ENCODE measurements at regions not wholly inside any gene's neighbourhood (a gene's known extent, or its start where the extent isn't known, plus 50 kb on each side); places are given as distances from the start of the nearest gene placed in this dataset.
A peak's percentile ranks its signal among the peaks of the same experiment; 100 is the strongest.

GRCh38 chr12:98439981-98440581, 75.3 kb upstream of the TMPO start:
- H3K27me3 ChIP-seq: no peaks in the 10 kb centered on the region
- DNase-seq (ENCODE audit: low spot score in 2 of 2): peak; percentile 44 to 85
- no peaks in the 10 kb centered on the region for H3K36me3 ChIP-seq
- H3K4me3 ChIP-seq: no peak overlapping the region
- intact Hi-C loops (cut with DNase I): no loop called here
- no peaks in the 10 kb centered on the region for H3K4me1 ChIP-seq
- H3K27ac ChIP-seq: peak overlapping the region in 1 of 2 donors; percentile 53
- peaks cover 0 to under 1% of the 10 kb centered on the region in 2 donors for H3K9me3 ChIP-seq
- TF ChIP-seq, protein P1, sequence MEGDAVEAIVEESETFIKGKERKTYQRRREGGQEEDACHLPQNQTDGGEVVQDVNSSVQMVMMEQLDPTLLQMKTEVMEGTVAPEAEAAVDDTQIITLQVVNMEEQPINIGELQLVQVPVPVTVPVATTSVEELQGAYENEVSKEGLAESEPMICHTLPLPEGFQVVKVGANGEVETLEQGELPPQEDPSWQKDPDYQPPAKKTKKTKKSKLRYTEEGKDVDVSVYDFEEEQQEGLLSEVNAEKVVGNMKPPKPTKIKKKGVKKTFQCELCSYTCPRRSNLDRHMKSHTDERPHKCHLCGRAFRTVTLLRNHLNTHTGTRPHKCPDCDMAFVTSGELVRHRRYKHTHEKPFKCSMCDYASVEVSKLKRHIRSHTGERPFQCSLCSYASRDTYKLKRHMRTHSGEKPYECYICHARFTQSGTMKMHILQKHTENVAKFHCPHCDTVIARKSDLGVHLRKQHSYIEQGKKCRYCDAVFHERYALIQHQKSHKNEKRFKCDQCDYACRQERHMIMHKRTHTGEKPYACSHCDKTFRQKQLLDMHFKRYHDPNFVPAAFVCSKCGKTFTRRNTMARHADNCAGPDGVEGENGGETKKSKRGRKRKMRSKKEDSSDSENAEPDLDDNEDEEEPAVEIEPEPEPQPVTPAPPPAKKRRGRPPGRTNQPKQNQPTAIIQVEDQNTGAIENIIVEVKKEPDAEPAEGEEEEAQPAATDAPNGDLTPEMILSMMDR (IDR thresholded peaks at IDR 0.05): no peak

GRCh38 chr12:98446060-98446459, 69.3 kb upstream of the TMPO start:
- H3K27me3 ChIP-seq: no peaks in the 10 kb centered on the region
- H3K36me3 ChIP-seq: no peaks in the 10 kb centered on the region
- no peak for DNase-seq (ENCODE audit: low spot score in 2 of 2)
- no peaks in the 10 kb centered on the region for H3K4me1 ChIP-seq
- no peak overlapping the region for H3K4me3 ChIP-seq
- TF ChIP-seq, protein P1 (IDR thresholded peaks at IDR 0.05): no peak
- intact Hi-C loops (cut with DNase I): no loop called here
- no peak overlapping the region for H3K27ac ChIP-seq
- H3K9me3 ChIP-seq: no peaks in the 10 kb centered on the region

- Histone ChIP-seq H3K27me3 (no peaks in the 10 kb centered on the region), H3K4me1 (no peaks in the 10 kb centered on the region), H3K4me3 (no peak overlapping the region), H3K9me3 (no peaks in the 10 kb centered on the region), H3K36me3 (no peaks in the 10 kb centered on the region), H3K27ac (no peak overlapping the region)
- intact Hi-C loops (cut with DNase I): no loop called here
- TF ChIP-seq, protein P1 (IDR thresholded peaks at IDR 0.05): no peak
- DNase-seq (ENCODE audit: low spot score in 2 of 2): no peak
Observed at GRCh38 chr12:98446682-98447081, 68.7 kb upstream of the TMPO start.

DNA sequence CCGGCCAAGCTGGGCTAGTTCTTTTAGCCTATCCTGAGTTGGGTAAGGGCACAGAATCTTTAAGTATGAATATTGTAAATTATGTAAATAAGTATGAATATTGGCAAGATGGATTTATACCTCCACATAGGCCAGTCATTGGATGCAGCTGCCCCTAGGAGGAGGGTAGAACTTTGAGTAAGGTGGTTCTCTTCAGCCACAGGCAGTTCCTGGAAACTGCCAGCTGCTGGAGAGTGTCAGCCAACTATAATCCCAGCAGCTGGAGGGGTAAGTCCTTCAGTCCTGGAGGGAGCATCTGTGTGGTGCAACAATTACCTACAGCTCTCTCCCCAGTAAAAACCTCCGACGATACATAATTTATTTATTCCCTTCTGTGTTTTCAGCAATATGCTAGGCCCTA, 65.8 kb upstream of the TMPO start:
- no peak overlapping the region for H3K4me3 ChIP-seq
- no peak overlapping the region for H3K27ac ChIP-seq
- H3K4me1 ChIP-seq: no peaks in the 10 kb centered on the region
- no peaks in the 10 kb centered on the region for H3K36me3 ChIP-seq
- H3K9me3 ChIP-seq: no peaks in the 10 kb centered on the region
- no peak for DNase-seq (ENCODE audit: low spot score in 2 of 2)
- intact Hi-C loops (cut with DNase I): no loop called here
- no peaks in the 10 kb centered on the region for H3K27me3 ChIP-seq
- TF ChIP-seq, protein P1 (IDR thresholded peaks at IDR 0.05): no peak

- Histone ChIP-seq H3K4me3 (no peak overlapping the region), H3K27ac (no peak overlapping the region), H3K27me3 (no peaks in the 10 kb centered on the region), H3K9me3 (no peaks in the 10 kb centered on the region), H3K36me3 (no peaks in the 10 kb centered on the region), H3K4me1 (peaks cover 0 to 7% of the 10 kb centered on the region in 2 donors)
- no peak for DNase-seq (ENCODE audit: low spot score in 2 of 2)
- intact Hi-C loops (cut with DNase I): no loop called here
- TF ChIP-seq, protein P1 (IDR thresholded peaks at IDR 0.05): no peak
Observed at GRCh38 chr12:98453070-98453469, 62.3 kb upstream of the TMPO start.

DNA sequence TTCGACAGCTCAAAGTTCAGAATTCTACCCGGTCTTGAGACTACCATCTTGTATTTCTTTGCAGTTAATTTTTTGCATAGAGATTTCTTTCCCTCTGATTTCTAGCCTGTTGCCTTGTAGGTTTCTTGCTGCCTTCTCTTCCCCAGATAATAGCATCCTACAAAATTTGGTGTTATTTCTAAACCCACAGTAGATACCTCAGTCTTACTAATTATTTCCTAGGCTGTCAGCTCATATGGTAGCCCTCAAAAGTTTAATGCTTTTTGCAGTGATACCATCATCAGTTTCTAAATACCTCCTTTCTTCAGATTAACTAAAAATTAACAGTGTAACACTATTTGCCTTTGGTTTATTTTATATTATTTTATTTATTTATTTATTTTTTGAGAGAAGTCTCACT, 61.9 kb upstream of the TMPO start:
- no peak for DNase-seq (ENCODE audit: low spot score in 2 of 2)
- Histone ChIP-seq H3K9me3 (no peaks in the 10 kb centered on the region), H3K4me3 (no peak overlapping the region), H3K4me1 (peaks cover 0 to 7% of the 10 kb centered on the region in 2 donors), H3K36me3 (no peaks in the 10 kb centered on the region), H3K27me3 (no peaks in the 10 kb centered on the region), H3K27ac (no peak overlapping the region)
- intact Hi-C loops (cut with DNase I): no loop called here
- TF ChIP-seq, protein P1 (IDR thresholded peaks at IDR 0.05): no peak
